K562 (cell line): ENCODE measurements at regions not wholly inside any gene's neighbourhood (a gene's known extent, or its start where the extent isn't known, plus 50 kb on each side); places are given as distances from the start of the nearest gene placed in this dataset.

Experiments used
- ATAC-seq: fragments of 200-7000 bp; cut with Tn5 transposase; 3 replicates; pipeline ENCODE4 v1.9.1; 2020; ENCODE audit warnings: moderate library complexity
- BruUV-seq: library from RNA; stranded (reverse); fragments of 400-500 nt; replicated peaks from 2 replicates; lab custom pipeline; 2021; lab: Mats Ljungman, UMichigan
- CTCF ChIA-PET: fragments of 300-600 bp; formaldehyde crosslinking; extraction: SDS; loops from one replicate; lab custom pipeline; 2021; ENCODE audit warnings: low intra/inter-chr PET ratio; lab: Yijun Ruan, JAX
- POLR2A ChIA-PET: fragments of 300-600, 350-650 bp; sonication (Branson Sonifier 250); formaldehyde crosslinking; extraction: SDS; loops from one replicate; lab custom pipeline; 2021; ENCODE audit warnings: antibody characterized with exemption, inconsistent platforms; lab: Yijun Ruan, JAX
- DNase-seq, 4 experiments: peaks; one replicate each; pipeline versions ENCODE4 v3.0.0 to v3.0.0-alpha.2; 2011 to 2018; ENCODE audit warnings: low spot score in 3 of 4, mixed read lengths in 3 of 4; ENCODE audit errors: extremely low read depth in 1 of 4
- FAIRE-seq: peaks from 2 replicates; lab custom pipeline; 2011; peaks lifted over from hg19 to GRCh38; lab: Jason Lieb, UNC
- H2AFZ ChIP-seq: 2 replicates; pipeline ENCODE4 v1.6.0; 2011; ENCODE audit warnings: low read depth, low read length, control low read depth, inconsistent platforms
- H3K27ac ChIP-seq: fragments of 200-600 bp; 3 replicates; pipeline ENCODE4 v1.8.0; 2011; ENCODE audit warnings: low read depth, mild to moderate bottlenecking, control low read depth, inconsistent platforms, low read length, moderate library complexity, mixed read lengths; ENCODE audit errors: extremely low read depth
- H3K27me3 ChIP-seq, 2 experiments: fragments of 300-600 bp in 1 of 2; 2 replicates in 1 of 2; 3 replicates in 1 of 2; pipeline versions ENCODE4 v1.6.0 to v1.8.0; 2011; ENCODE audit warnings: inconsistent platforms in 2 of 2, low read length in 2 of 2, mild to moderate bottlenecking in 1 of 2, mixed read lengths in 1 of 2, moderate library complexity in 1 of 2; ENCODE audit not compliant: control insufficient read depth in 2 of 2, insufficient read depth in 2 of 2
- H3K36me3 ChIP-seq: fragments of 300-600 bp; 3 replicates; pipeline ENCODE4 v1.8.0; 2011; ENCODE audit warnings: mild to moderate bottlenecking, low read length, inconsistent platforms; ENCODE audit not compliant: control insufficient read depth, insufficient read depth
- H3K4me1 ChIP-seq, 2 experiments: fragments of 200-600 bp in 1 of 2; replicated peaks in 1 of 2; 2 replicates in 1 of 2; 3 replicates in 1 of 2; pipeline versions ENCODE4 v1.5.1 to v1.8.0; 2011; ENCODE audit warnings: inconsistent platforms in 2 of 2, low read length in 2 of 2, mild to moderate bottlenecking in 1 of 2, mixed read lengths in 1 of 2, moderate library complexity in 1 of 2; ENCODE audit not compliant: control insufficient read depth in 2 of 2, insufficient read depth in 2 of 2
- H3K4me2 ChIP-seq: 2 replicates; pipeline ENCODE4 v1.6.1; 2011; ENCODE audit warnings: low read length, control low read depth, inconsistent platforms, mixed read lengths; ENCODE audit not compliant: insufficient read depth
- H3K4me3 ChIP-seq: fragments of 200-600 bp; sonication (generic), shearing (Covaris generic); 2 replicates; pipeline ENCODE4 v1.5.1; 2016; ENCODE audit warnings: control low read depth, inconsistent platforms
- H3K79me2 ChIP-seq: fragments of 200-600 bp; 3 replicates; pipeline ENCODE4 v1.8.0; 2011; ENCODE audit warnings: low read length, inconsistent platforms; ENCODE audit not compliant: control insufficient read depth, insufficient read depth
- H3K9ac ChIP-seq, 2 experiments: 2 replicates each; pipeline versions ENCODE4 v1.6.0 to v1.6.1; 2011; ENCODE audit warnings: low read depth in 2 of 2, low read length in 2 of 2, control low read depth in 1 of 2, inconsistent platforms in 1 of 2, mild to moderate bottlenecking in 1 of 2, mixed read lengths in 1 of 2; ENCODE audit not compliant: insufficient read depth in 1 of 2
- H3K9me1 ChIP-seq: one replicate; pipeline ENCODE4 v1.6.0; 2011; ENCODE audit warnings: inconsistent platforms, mild to moderate bottlenecking, low read length, moderate library complexity; ENCODE audit not compliant: control insufficient read depth, insufficient read depth
- H3K9me3 ChIP-seq: replicated peaks from 2 replicates; pipeline ENCODE4 v1.5.1; 2011; ENCODE audit warnings: low read depth, low read length, inconsistent platforms; ENCODE audit not compliant: control insufficient read depth, insufficient read depth
- H4K20me1 ChIP-seq: replicated peaks from 2 replicates; pipeline ENCODE4 v1.6.1; 2011; ENCODE audit warnings: low read length, inconsistent platforms, mixed read lengths; ENCODE audit not compliant: control insufficient read depth, insufficient read depth
- CREBBP ChIP-seq: IDR thresholded peaks from one replicate; pipeline ENCODE4 v1.6.1; 2012; ENCODE audit warnings: low read depth, mild to moderate bottlenecking, control low read depth, inconsistent platforms, low read length
- HMG20B ChIP-seq: fragments of 250-450 bp; sonication (Bioruptor Pico); IDR thresholded peaks from 2 replicates; pipeline ENCODE4 v1.5.0; 2021; ENCODE audit warnings: mild to moderate bottlenecking
- HMGXB4 ChIP-seq: sonication (generic); formaldehyde crosslinking; IDR thresholded peaks from 2 replicates; pipeline ENCODE4 v1.8.1; 2023; ENCODE audit warnings: mild to moderate bottlenecking, missing genetic modification reagents
- L3MBTL2 ChIP-seq: fragments of 450-650 bp; IDR thresholded peaks from 2 replicates; pipeline ENCODE4 v1.6.1; 2016; ENCODE audit warnings: mild to moderate bottlenecking, moderate library complexity
- MCM2 ChIP-seq: fragments of 450-650 bp; IDR thresholded peaks from 2 replicates; pipeline ENCODE4 v1.6.1; 2017; ENCODE audit warnings: low read depth, mild to moderate bottlenecking
- SRSF1 ChIP-seq: fragments of 200-400 bp; formaldehyde crosslinking; IDR thresholded peaks from 2 replicates; pipeline ENCODE4 v1.6.1; 2017; ENCODE audit warnings: mild to moderate bottlenecking, low read depth, low read length, moderate library complexity
- TSHZ1 ChIP-seq: fragments of 250-450 bp; sonication (Bioruptor Pico); IDR thresholded peaks from 2 replicates; pipeline ENCODE4 v1.4.0; 2020; ENCODE audit warnings: mild to moderate bottlenecking, moderate library complexity
- WGBS: fragments of 100-300 bp; shearing (Covaris generic); methylation state at CpG from one replicate; pipeline ENCODE4 v1.1.6; 2016; ENCODE audit warnings: low coverage, mixed read lengths; ENCODE audit not compliant: insufficient coverage; ENCODE audit errors: missing lambda C conversion rate; 5-methylcytosine and 5-hydroxymethylcytosine counted together
- in situ Hi-C: fragments of 300-500 bp; cut with MboI; formaldehyde crosslinking; loops from 4 replicates; pipeline ENCODE4 v1.15.0; 2018; ENCODE audit warnings: inconsistent platforms, mixed read lengths
- intact Hi-C: fragments of 100-400 bp; cut with micrococcal nuclease; formaldehyde crosslinking; loops from 2 replicates; pipeline ENCODE4 v1.14.2; 2022

GRCh38 chr13:33628662-33629061 lies 189.3 kb upstream of the RFC3 start (continued):
- TF ChIP-seq SRSF1 (no peak), HMGXB4 (CRISPR knock-in tag) (no peak)

GRCh38 chr13:33629605-33630360 lies 188.2 kb upstream of the RFC3 start:
- H4K20me1 ChIP-seq, result no peaks in the 10 kb centered on the region
- no peak for FAIRE-seq

More at GRCh38 chr13:33629605-33630360, 188.2 kb upstream of the RFC3 start:
- Histone ChIP-seq H3K9me3 (no peaks in the 10 kb centered on the region), H3K27ac (no peak overlapping the region), H3K9ac (no peak overlapping the region), H3K4me2 (no peak overlapping the region), H3K36me3 (no peaks in the 10 kb centered on the region), H2AFZ (no peak overlapping the region), H3K27me3 (peaks cover 0 to 3% of the 10 kb centered on the region in 2 experiments; a peak in 1 of 5 replicates), H3K9me1 (no peaks in the 10 kb centered on the region), H3K4me1 (no peaks in the 10 kb centered on the region), H3K79me2 (no peaks in the 10 kb centered on the region), H3K4me3 (no peak overlapping the region)
- DNase-seq, result no peak
- intact Hi-C loops, result no loop called here
- WGBS, result 2% methylated on average over 4 of the region's 4 CpGs
- no TSS peak for BruUV-seq
- in situ Hi-C loops, result no loop called here
- ChIA-PET CTCF (no interaction called here), POLR2A (interaction anchor here (1.2 to 1.4 kb wide), 2 partner anchors 11 to 25 kb away, joined by 3 to 4 read pairs; no protein-coding TSS in a partner anchor)
- no peak for ATAC-seq
- TF ChIP-seq TSHZ1 (CRISPR knock-in tag) (no peak), MCM2 (no peak), CREBBP (no peak), L3MBTL2 (no peak), HMG20B (CRISPR knock-in tag) (no peak)
